K562 (cell line): ENCODE measurements at regions not wholly inside any gene's neighbourhood (a gene's known extent, or its start where the extent isn't known, plus 50 kb on each side); places are given as distances from the start of the nearest gene placed in this dataset.

Source experiments
- ATAC-seq: fragments of 200-7000 bp; cut with Tn5 transposase; 3 replicates; pipeline ENCODE4 v1.9.1; 2020; ENCODE audit warnings: moderate library complexity
- BruUV-seq: library from RNA; stranded (reverse); fragments of 400-500 nt; replicated peaks from 2 replicates; lab custom pipeline; 2021; lab: Mats Ljungman, UMichigan
- CTCF ChIA-PET: fragments of 300-600 bp; formaldehyde crosslinking; extraction: SDS; loops from one replicate; lab custom pipeline; 2021; ENCODE audit warnings: low intra/inter-chr PET ratio; lab: Yijun Ruan, JAX
- POLR2A ChIA-PET: fragments of 300-600, 350-650 bp; sonication (Branson Sonifier 250); formaldehyde crosslinking; extraction: SDS; loops from one replicate; lab custom pipeline; 2021; ENCODE audit warnings: antibody characterized with exemption, inconsistent platforms; lab: Yijun Ruan, JAX
- DNase-seq, 4 experiments: peaks; one replicate each; pipeline versions ENCODE4 v3.0.0 to v3.0.0-alpha.2; 2011 to 2018; ENCODE audit warnings: low spot score in 3 of 4, mixed read lengths in 3 of 4; ENCODE audit errors: extremely low read depth in 1 of 4
- FAIRE-seq: peaks from 2 replicates; lab custom pipeline; 2011; peaks lifted over from hg19 to GRCh38; lab: Jason Lieb, UNC
- H2AFZ ChIP-seq: 2 replicates; pipeline ENCODE4 v1.6.0; 2011; ENCODE audit warnings: low read depth, low read length, control low read depth, inconsistent platforms
- H3K27ac ChIP-seq: fragments of 200-600 bp; 3 replicates; pipeline ENCODE4 v1.8.0; 2011; ENCODE audit warnings: low read depth, mild to moderate bottlenecking, control low read depth, inconsistent platforms, low read length, moderate library complexity, mixed read lengths; ENCODE audit errors: extremely low read depth
- H3K27me3 ChIP-seq, 2 experiments: fragments of 300-600 bp in 1 of 2; 2 replicates in 1 of 2; 3 replicates in 1 of 2; pipeline versions ENCODE4 v1.6.0 to v1.8.0; 2011; ENCODE audit warnings: inconsistent platforms in 2 of 2, low read length in 2 of 2, mild to moderate bottlenecking in 1 of 2, mixed read lengths in 1 of 2, moderate library complexity in 1 of 2; ENCODE audit not compliant: control insufficient read depth in 2 of 2, insufficient read depth in 2 of 2
- H3K36me3 ChIP-seq: fragments of 300-600 bp; 3 replicates; pipeline ENCODE4 v1.8.0; 2011; ENCODE audit warnings: mild to moderate bottlenecking, low read length, inconsistent platforms; ENCODE audit not compliant: control insufficient read depth, insufficient read depth
- H3K4me1 ChIP-seq, 2 experiments: fragments of 200-600 bp in 1 of 2; replicated peaks in 1 of 2; 2 replicates in 1 of 2; 3 replicates in 1 of 2; pipeline versions ENCODE4 v1.5.1 to v1.8.0; 2011; ENCODE audit warnings: inconsistent platforms in 2 of 2, low read length in 2 of 2, mild to moderate bottlenecking in 1 of 2, mixed read lengths in 1 of 2, moderate library complexity in 1 of 2; ENCODE audit not compliant: control insufficient read depth in 2 of 2, insufficient read depth in 2 of 2
- H3K4me2 ChIP-seq: 2 replicates; pipeline ENCODE4 v1.6.1; 2011; ENCODE audit warnings: low read length, control low read depth, inconsistent platforms, mixed read lengths; ENCODE audit not compliant: insufficient read depth
- H3K4me3 ChIP-seq: fragments of 200-600 bp; sonication (generic), shearing (Covaris generic); 2 replicates; pipeline ENCODE4 v1.5.1; 2016; ENCODE audit warnings: control low read depth, inconsistent platforms
- H3K79me2 ChIP-seq: fragments of 200-600 bp; 3 replicates; pipeline ENCODE4 v1.8.0; 2011; ENCODE audit warnings: low read length, inconsistent platforms; ENCODE audit not compliant: control insufficient read depth, insufficient read depth
- H3K9ac ChIP-seq, 2 experiments: 2 replicates each; pipeline versions ENCODE4 v1.6.0 to v1.6.1; 2011; ENCODE audit warnings: low read depth in 2 of 2, low read length in 2 of 2, control low read depth in 1 of 2, inconsistent platforms in 1 of 2, mild to moderate bottlenecking in 1 of 2, mixed read lengths in 1 of 2; ENCODE audit not compliant: insufficient read depth in 1 of 2
- H3K9me1 ChIP-seq: one replicate; pipeline ENCODE4 v1.6.0; 2011; ENCODE audit warnings: inconsistent platforms, mild to moderate bottlenecking, low read length, moderate library complexity; ENCODE audit not compliant: control insufficient read depth, insufficient read depth
- H3K9me3 ChIP-seq: replicated peaks from 2 replicates; pipeline ENCODE4 v1.5.1; 2011; ENCODE audit warnings: low read depth, low read length, inconsistent platforms; ENCODE audit not compliant: control insufficient read depth, insufficient read depth
- H4K20me1 ChIP-seq: replicated peaks from 2 replicates; pipeline ENCODE4 v1.6.1; 2011; ENCODE audit warnings: low read length, inconsistent platforms, mixed read lengths; ENCODE audit not compliant: control insufficient read depth, insufficient read depth
- ETV5 ChIP-seq: sonication (generic); formaldehyde crosslinking; IDR thresholded peaks from 2 replicates; pipeline ENCODE4 v1.4.0; 2020; ENCODE audit warnings: low read depth, mild to moderate bottlenecking, missing genetic modification reagents
- IRF2 ChIP-seq: sonication (generic); formaldehyde crosslinking; IDR thresholded peaks from 2 replicates; pipeline ENCODE4 v1.8.1; 2022; ENCODE audit warnings: mild to moderate bottlenecking, missing genetic modification reagents
- SMAD1 ChIP-seq: fragments of 150-350 bp; IDR thresholded peaks from 2 replicates; pipeline ENCODE4 v1.6.1; 2014; ENCODE audit warnings: low read length, low read depth; ENCODE audit not compliant: partially characterized antibody
- WGBS: fragments of 100-300 bp; shearing (Covaris generic); methylation state at CpG from one replicate; pipeline ENCODE4 v1.1.6; 2016; ENCODE audit warnings: low coverage, mixed read lengths; ENCODE audit not compliant: insufficient coverage; ENCODE audit errors: missing lambda C conversion rate; 5-methylcytosine and 5-hydroxymethylcytosine counted together
- in situ Hi-C: fragments of 300-500 bp; cut with MboI; formaldehyde crosslinking; loops from 4 replicates; pipeline ENCODE4 v1.15.0; 2018; ENCODE audit warnings: inconsistent platforms, mixed read lengths
- intact Hi-C: fragments of 100-400 bp; cut with micrococcal nuclease; formaldehyde crosslinking; loops from 2 replicates; pipeline ENCODE4 v1.14.2; 2022
- TF ChIP-seq, protein P1 (sequence below): fragments of 250-450 bp; sonication (Bioruptor Pico); IDR thresholded peaks from 2 replicates; pipeline ENCODE4 v1.8.0; 2021; ENCODE audit warnings: moderate library complexity, mild to moderate bottlenecking, inconsistent platforms
- TF ChIP-seq, protein P2 (sequence below): fragments of 200-800 bp; sonication (Bioruptor generic); IDR thresholded peaks from 2 replicates; pipeline ENCODE4 v1.6.1; 2016; ENCODE audit warnings: missing genetic modification characterization, missing compliant biosample characterization
- TF ChIP-seq, protein P3 (sequence below): fragments of 250-450 bp; sonication (Bioruptor Pico); IDR thresholded peaks from 2 replicates; pipeline ENCODE4 v1.5.0; 2021; ENCODE audit warnings: mild to moderate bottlenecking, moderate library complexity

DNA sequence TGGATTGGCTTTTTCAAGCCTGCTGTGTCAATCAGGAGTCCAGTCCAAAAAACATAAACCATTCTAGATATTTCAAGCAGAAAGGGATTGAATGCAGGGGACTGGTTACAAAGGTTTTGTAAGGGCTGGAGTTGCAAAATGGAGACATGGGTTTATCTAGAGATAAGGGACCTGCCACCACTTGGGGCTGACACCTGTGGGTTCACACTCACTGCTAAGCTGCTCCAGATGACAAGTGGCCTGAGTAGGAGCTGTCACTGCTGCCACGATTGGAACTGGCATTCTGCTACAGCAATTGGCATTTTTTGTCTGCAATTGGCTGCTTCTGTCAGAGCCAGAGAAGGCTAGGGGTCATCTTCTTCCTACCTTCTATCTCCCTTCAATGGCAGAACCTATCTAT is 66.3 kb upstream of the ZFR start:
- in situ Hi-C loops = no loop called here
- no TSS peak for BruUV-seq
- no peaks in the 10 kb centered on the region for H3K9me3 ChIP-seq
- H3K4me1 ChIP-seq = no peaks in the 10 kb centered on the region
- H3K9me1 ChIP-seq = no peaks in the 10 kb centered on the region
- H4K20me1 ChIP-seq = no peaks in the 10 kb centered on the region
- no peak overlapping the region for H3K27ac ChIP-seq
- TF ChIP-seq IRF2 (no peak), SMAD1 (no peak), ETV5 (CRISPR knock-in tag) (no peak)
- TF ChIP-seq, protein P1, sequence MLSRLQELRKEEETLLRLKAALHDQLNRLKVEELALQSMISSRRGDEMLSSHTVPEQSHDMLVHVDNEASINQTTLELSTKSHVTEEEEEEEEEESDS (CRISPR knock-in tag) = no peak
- TF ChIP-seq, protein P2, sequence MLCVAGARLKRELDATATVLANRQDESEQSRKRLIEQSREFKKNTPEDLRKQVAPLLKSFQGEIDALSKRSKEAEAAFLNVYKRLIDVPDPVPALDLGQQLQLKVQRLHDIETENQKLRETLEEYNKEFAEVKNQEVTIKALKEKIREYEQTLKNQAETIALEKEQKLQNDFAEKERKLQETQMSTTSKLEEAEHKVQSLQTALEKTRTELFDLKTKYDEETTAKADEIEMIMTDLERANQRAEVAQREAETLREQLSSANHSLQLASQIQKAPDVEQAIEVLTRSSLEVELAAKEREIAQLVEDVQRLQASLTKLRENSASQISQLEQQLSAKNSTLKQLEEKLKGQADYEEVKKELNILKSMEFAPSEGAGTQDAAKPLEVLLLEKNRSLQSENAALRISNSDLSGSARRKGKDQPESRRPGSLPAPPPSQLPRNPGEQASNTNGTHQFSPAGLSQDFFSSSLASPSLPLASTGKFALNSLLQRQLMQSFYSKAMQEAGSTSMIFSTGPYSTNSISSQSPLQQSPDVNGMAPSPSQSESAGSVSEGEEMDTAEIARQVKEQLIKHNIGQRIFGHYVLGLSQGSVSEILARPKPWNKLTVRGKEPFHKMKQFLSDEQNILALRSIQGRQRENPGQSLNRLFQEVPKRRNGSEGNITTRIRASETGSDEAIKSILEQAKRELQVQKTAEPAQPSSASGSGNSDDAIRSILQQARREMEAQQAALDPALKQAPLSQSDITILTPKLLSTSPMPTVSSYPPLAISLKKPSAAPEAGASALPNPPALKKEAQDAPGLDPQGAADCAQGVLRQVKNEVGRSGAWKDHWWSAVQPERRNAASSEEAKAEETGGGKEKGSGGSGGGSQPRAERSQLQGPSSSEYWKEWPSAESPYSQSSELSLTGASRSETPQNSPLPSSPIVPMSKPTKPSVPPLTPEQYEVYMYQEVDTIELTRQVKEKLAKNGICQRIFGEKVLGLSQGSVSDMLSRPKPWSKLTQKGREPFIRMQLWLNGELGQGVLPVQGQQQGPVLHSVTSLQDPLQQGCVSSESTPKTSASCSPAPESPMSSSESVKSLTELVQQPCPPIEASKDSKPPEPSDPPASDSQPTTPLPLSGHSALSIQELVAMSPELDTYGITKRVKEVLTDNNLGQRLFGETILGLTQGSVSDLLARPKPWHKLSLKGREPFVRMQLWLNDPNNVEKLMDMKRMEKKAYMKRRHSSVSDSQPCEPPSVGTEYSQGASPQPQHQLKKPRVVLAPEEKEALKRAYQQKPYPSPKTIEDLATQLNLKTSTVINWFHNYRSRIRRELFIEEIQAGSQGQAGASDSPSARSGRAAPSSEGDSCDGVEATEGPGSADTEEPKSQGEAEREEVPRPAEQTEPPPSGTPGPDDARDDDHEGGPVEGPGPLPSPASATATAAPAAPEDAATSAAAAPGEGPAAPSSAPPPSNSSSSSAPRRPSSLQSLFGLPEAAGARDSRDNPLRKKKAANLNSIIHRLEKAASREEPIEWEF (CRISPR knock-in tag) = no peak
- TF ChIP-seq, protein P3, sequence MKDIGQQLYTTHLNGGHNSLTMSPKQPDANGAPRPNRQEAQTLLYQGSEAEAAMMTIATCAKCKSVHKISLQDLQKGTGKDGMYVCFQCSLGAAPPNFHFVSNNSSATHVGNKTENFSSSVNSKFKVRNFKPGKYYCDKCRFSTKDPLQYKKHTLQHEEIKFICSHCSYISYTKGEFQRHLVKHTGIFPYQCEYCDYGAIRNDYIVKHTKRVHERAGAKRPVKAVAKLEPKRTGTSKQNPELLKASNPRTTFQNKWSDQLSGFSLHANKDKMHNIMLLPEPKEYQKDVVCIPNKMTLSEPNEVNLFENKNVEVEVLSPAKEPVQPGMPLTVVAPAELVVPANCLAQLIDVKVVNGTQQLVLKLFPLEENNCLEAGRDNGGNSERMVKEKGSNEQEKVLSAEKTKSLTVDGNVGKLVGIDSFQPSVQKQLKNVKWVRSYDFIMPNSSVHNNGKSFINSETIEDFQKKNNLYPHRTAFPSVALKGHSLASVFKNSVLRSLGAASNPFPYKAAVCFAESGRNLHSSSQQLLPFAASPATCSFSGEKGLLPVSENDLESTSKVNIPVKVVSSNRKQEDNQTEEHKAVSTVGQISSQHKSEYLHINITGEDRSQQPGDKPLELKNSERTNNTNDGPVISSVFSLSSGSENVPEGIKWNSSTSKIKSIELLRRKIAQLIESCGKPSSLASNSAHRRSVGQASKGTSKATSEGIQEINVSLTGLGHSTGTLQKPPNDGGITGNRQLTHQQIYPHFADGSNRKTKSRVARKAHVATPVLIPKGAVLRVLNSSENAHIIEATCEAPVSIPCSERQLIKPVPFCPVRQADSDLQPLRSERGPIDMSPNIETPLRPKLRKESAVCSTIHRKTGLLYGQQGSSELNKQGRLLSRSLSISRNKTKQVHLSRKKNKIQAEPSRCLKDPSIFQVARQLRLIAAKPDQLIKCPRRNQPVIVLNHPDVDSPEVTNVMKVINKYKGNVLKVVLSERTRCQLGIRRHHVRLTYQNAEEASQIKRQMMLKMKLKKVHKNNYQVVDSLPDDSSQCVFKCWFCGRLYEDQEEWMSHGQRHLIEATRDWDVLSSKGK (CRISPR knock-in tag) = no peak
- DNase-seq = no peak
- H3K79me2 ChIP-seq = no peaks in the 10 kb centered on the region
- no peak overlapping the region for H3K4me2 ChIP-seq
- intact Hi-C loops = no loop called here
- H3K4me3 ChIP-seq = no peak overlapping the region
- H3K36me3 ChIP-seq = no peaks in the 10 kb centered on the region
- FAIRE-seq = no peak
- no peak overlapping the region for H3K9ac ChIP-seq
- ChIA-PET CTCF (no interaction called here), POLR2A (no interaction called here)
- ATAC-seq = no peak
- H2AFZ ChIP-seq = no peak overlapping the region
- peaks cover 29 to 30% of the 10 kb centered on the region in 2 experiments; a peak in 4 of 5 replicates for H3K27me3 ChIP-seq
- WGBS = 0% methylated on average over 1 of the region's 1 CpG
